ENCODE measurements at regions not wholly inside any gene's neighbourhood (a gene's known extent, or its start where the extent isn't known, plus 50 kb on each side); places are given as distances from the start of the nearest gene placed in this dataset.
"Not testable (repeated sequence)": the region's sequence is repeated elsewhere in the genome, so short reads cannot be mapped to it uniquely, and the experiment has no call there.

DNA sequence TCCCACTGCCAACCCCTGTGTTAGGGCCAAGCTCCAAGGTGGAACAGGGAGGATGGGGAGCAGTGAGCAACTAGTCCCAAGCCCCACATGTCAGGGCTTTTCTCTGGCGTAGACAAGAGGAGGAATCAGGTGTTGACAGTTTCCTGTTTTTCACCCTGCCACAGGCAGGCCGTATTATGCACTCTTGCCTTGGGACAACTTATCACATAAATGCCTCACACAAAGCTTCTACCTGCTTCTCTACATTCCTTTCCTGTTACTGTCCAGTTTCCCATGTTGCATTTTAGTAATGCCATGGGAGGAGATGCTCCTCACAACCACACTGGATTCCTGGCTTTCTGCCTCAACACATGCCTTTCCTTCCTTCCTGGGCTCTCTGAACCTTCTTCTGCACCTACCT lies 381.2 kb upstream of the ATP11B start:
- H3K9ac ChIP-seq (ENCODE audit: low read length): no peak overlapping the region
- no peaks in the 10 kb centered on the region for H3K4me1 ChIP-seq (ENCODE audit: insufficient read depth, low read length)
- H3K27me3 ChIP-seq (ENCODE audit: control insufficient read depth in 1 of 2, insufficient read depth in 2 of 2, low read length in 2 of 2): no peaks in the 10 kb centered on the region
- H3K9me3 ChIP-seq (ENCODE audit: low read length): no peaks in the 10 kb centered on the region
- no peak overlapping the region for H3K27ac ChIP-seq (ENCODE audit: low read depth, low read length)
- H3K4me3 ChIP-seq (ENCODE audit: low read depth in 1 of 2, low read length in 2 of 2): no peak overlapping the region
- no peaks in the 10 kb centered on the region for H3K36me3 ChIP-seq (ENCODE audit: insufficient read depth, low read length)

DNA sequence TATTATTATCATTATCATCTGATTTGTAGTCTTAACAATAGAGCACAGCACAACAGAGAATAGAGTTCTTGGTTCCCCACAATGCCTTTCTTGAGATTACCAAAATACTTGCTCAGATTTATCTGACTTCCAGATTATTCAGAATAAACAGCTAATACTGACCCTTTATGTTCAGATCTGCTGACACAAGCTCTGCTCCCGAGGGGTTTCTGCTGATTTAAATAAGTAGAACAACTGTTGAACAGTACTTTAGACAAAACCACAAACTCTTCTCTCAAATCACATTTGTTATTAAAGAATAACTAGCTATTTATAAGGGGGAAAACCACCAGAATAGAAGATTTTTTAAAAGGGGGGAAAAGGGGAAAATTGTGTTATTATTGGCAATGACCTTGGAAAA lies 380.2 kb upstream of the ATP11B start:
- H3K4me1 ChIP-seq (ENCODE audit: insufficient read depth, low read length): no peaks in the 10 kb centered on the region
- no peaks in the 10 kb centered on the region for H3K27me3 ChIP-seq (ENCODE audit: control insufficient read depth in 1 of 2, insufficient read depth in 2 of 2, low read length in 2 of 2)
- H3K4me3 ChIP-seq (ENCODE audit: low read depth in 1 of 2, low read length in 2 of 2): no peak overlapping the region
- H3K27ac ChIP-seq (ENCODE audit: low read depth, low read length): no peak overlapping the region
- H3K36me3 ChIP-seq (ENCODE audit: insufficient read depth, low read length): no peaks in the 10 kb centered on the region
- H3K9ac ChIP-seq (ENCODE audit: low read length): no peak overlapping the region
- no peaks in the 10 kb centered on the region for H3K9me3 ChIP-seq (ENCODE audit: low read length)

DNA sequence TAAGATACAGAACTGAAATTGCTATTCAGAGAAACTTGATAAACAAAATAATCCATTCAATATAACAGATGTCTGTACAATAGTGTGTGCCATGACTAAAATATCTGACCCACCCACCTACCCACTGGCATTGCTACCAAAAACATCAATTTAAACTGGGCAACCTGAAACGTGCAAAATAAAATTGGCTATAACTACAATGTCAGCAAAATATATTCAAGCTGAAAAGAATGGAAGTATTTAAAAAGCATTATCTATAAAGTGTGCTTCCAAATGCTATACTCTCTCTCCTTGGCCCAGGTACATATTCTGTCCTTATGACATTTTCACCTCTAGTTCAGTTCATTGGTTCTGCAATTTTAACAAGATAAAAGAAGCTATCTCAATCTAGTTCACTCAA lies 379.6 kb upstream of the ATP11B start:
- H3K27ac ChIP-seq (ENCODE audit: low read depth, low read length): no peak overlapping the region
- no peak overlapping the region for H3K9ac ChIP-seq (ENCODE audit: low read length)
- H3K4me1 ChIP-seq (ENCODE audit: insufficient read depth, low read length): no peaks in the 10 kb centered on the region
- no peaks in the 10 kb centered on the region for H3K36me3 ChIP-seq (ENCODE audit: insufficient read depth, low read length)
- no peaks in the 10 kb centered on the region for H3K9me3 ChIP-seq (ENCODE audit: low read length)
- H3K4me3 ChIP-seq (ENCODE audit: low read depth in 1 of 2, low read length in 2 of 2): no peak overlapping the region
- H3K27me3 ChIP-seq (ENCODE audit: control insufficient read depth in 1 of 2, insufficient read depth in 2 of 2, low read length in 2 of 2): no peaks in the 10 kb centered on the region

DNA sequence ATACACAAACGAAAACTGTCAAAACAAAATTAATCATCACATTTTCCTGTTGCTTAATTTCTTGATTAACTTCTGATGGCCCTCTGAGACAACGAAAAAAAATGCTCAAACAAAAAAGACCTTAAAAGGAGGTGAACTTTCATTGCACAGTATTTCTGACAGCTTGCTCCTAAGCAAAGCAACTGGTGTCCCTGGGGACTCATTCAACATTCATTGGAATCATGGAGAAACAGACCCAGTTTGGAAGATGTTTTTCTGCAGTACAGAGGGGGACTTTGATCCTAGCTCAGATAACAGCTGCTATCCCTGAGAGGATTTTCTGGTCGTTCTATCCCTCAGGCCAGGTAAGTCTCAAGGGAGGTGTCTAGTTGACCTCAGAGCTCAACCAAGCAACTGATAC lies 378.7 kb upstream of the ATP11B start:
- no peaks in the 10 kb centered on the region for H3K4me1 ChIP-seq (ENCODE audit: insufficient read depth, low read length)

DNA sequence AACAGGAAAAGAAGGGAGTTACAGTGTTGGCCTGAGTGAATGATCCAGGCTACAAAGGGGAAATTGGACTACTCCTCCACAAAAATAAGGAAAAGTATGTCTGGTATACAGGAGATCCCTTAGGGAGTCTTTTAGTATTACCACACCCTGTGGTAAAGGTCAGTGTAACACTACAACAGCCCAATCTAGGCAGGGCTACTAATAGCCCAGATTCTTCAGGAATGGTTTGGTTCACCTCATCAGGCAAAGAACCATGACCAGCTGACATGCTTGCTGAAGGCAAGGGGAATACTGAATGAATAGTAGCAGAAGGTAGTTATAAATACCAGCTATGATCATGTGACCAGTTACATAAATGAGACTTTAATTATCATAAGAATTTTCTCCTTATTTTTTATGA lies 372.6 kb upstream of the ATP11B start:
- H3K27me3 ChIP-seq (ENCODE audit: control insufficient read depth in 1 of 2, insufficient read depth in 2 of 2, low read length in 2 of 2): no peaks in the 10 kb centered on the region
- no peak overlapping the region for H3K27ac ChIP-seq (ENCODE audit: low read depth, low read length)
- no peak overlapping the region for H3K9ac ChIP-seq (ENCODE audit: low read length)
- H3K9me3 ChIP-seq (ENCODE audit: low read length): no peaks in the 10 kb centered on the region
- H3K4me3 ChIP-seq (ENCODE audit: low read depth in 1 of 2, low read length in 2 of 2): no peak overlapping the region
- H3K4me1 ChIP-seq (ENCODE audit: insufficient read depth, low read length): no peaks in the 10 kb centered on the region
- no peaks in the 10 kb centered on the region for H3K36me3 ChIP-seq (ENCODE audit: insufficient read depth, low read length)

More for the DNA sequence above, 378.7 kb upstream of the ATP11B start:
- H3K36me3 ChIP-seq (ENCODE audit: insufficient read depth, low read length): no peaks in the 10 kb centered on the region
- no peak overlapping the region for H3K9ac ChIP-seq (ENCODE audit: low read length)
- no peaks in the 10 kb centered on the region for H3K9me3 ChIP-seq (ENCODE audit: low read length)
- H3K4me3 ChIP-seq (ENCODE audit: low read depth in 1 of 2, low read length in 2 of 2): no peak overlapping the region
- no peak overlapping the region for H3K27ac ChIP-seq (ENCODE audit: low read depth, low read length)
- H3K27me3 ChIP-seq (ENCODE audit: control insufficient read depth in 1 of 2, insufficient read depth in 2 of 2, low read length in 2 of 2): no peaks in the 10 kb centered on the region

DNA sequence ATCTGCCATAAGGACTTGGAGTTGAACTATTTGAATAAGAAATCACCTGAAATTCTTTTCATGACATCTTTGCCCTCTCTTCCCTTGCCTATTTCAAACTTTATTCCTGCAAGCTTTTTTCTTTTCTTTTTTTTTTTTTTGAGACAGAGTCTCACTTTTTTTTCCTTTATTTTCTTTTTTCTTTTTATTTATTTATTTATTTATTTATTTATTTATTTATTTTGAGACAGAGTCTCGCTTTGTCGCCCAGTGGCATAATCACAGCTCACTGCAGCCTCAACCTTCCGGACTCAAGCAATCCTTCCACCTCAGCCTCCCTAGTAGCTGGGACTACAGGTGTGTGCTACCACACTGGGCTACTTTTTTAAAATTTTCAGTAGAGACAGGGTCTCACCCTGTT lies 369.3 kb upstream of the ATP11B start:
- H3K27me3 ChIP-seq (ENCODE audit: control insufficient read depth in 1 of 2, insufficient read depth in 2 of 2, low read length in 2 of 2): no peaks in the 10 kb centered on the region
- no peaks in the 10 kb centered on the region for H3K36me3 ChIP-seq (ENCODE audit: insufficient read depth, low read length)
- no peak overlapping the region for H3K9ac ChIP-seq (ENCODE audit: low read length)
- no peaks in the 10 kb centered on the region for H3K4me1 ChIP-seq (ENCODE audit: insufficient read depth, low read length)
- H3K4me3 ChIP-seq (ENCODE audit: low read depth in 1 of 2, low read length in 2 of 2): no peak overlapping the region
- no peaks in the 10 kb centered on the region for H3K9me3 ChIP-seq (ENCODE audit: low read length)
- no peak overlapping the region for H3K27ac ChIP-seq (ENCODE audit: low read depth, low read length)

DNA sequence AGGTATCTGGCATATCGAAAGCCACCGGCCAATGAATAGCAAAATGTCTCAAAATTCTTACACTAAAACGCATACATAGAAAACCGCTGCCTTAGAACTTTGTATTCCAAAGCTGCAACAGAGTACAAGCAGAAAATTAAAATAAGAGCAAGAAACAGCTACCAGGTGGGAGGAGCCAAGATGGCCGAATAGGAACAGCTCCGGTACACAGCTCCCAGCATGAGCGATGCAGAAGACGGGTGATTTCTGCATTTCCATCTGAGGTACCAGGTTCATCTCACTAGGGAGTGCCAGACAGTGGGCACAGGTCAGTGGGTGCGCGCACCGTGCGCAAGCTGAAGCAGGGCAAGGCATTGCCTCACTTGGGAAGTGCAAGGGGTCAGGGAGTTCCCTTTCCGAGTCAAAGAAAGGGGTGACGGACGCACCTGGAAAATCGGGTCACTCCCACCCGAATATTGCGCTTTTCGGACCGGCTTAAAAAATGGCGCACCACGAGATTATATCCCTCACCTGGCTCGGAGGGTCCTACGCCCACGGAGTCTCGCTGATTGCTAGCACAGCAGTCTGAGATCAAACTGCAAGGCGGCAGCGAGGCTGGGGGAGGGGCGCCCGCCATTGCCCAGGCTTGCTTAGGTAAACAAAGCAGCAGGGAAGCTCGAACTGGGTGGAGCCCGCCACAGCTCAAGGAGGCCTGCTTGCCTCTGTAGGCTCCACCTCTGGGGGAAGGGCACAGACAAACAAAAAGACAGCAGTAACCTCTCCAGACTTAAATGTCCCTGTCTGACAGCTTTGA lies 367.2 kb upstream of the ATP11B start:
- H3K9ac ChIP-seq (ENCODE audit: low read length); H3K4me1 ChIP-seq (ENCODE audit: insufficient read depth, low read length); H3K36me3 ChIP-seq (ENCODE audit: insufficient read depth, low read length); H3K9me3 ChIP-seq (ENCODE audit: low read length); H3K27ac ChIP-seq (ENCODE audit: low read depth, low read length); H3K4me3 ChIP-seq (ENCODE audit: low read depth in 1 of 2, low read length in 2 of 2); H3K27me3 ChIP-seq (ENCODE audit: control insufficient read depth in 1 of 2, insufficient read depth in 2 of 2, low read length in 2 of 2): not testable (repeated sequence)

DNA sequence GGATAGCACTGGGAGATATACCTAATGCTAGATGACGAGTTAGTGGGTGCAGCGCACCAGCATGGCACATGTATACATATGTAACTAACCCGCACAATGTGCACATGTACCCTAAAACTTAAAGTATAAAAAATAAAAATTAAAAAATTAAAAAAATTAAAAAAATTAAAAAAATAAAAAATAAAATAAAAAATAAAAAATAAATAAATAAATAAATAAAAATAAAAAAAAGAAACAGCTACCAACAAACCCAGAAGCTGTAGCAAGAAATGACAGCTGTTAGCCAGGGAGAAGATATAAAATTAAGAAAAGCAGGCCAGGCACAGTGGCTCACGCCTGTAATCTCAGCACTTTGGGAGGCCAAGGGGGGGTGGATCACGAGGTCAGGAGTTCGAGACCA lies 361.3 kb upstream of the ATP11B start:
- H3K4me1 ChIP-seq (ENCODE audit: insufficient read depth, low read length); H3K9ac ChIP-seq (ENCODE audit: low read length); H3K27me3 ChIP-seq (ENCODE audit: control insufficient read depth in 1 of 2, insufficient read depth in 2 of 2, low read length in 2 of 2); H3K36me3 ChIP-seq (ENCODE audit: insufficient read depth, low read length); H3K4me3 ChIP-seq (ENCODE audit: low read depth in 1 of 2, low read length in 2 of 2); H3K9me3 ChIP-seq (ENCODE audit: low read length); H3K27ac ChIP-seq (ENCODE audit: low read depth, low read length): not testable (repeated sequence)

DNA sequence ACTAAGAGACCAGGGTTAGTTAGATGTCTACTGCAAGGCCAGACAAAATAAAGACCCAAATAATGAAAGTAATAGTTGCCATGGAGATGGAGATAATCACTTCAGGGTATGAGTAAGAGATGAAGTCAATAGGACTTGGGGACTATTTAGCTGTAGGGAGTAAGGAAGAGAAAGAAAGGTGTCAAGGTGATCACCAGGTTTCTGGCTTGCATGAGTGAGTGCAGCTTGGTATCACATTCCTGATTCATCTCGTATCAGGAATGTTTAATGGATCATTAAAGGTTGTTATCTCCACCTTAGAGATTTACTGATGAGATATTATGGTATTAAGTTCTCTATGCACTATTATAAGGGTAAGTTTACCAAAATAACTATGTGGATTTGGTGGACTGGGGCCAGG lies 357.4 kb upstream of the ATP11B start:
- H3K36me3 ChIP-seq (ENCODE audit: insufficient read depth, low read length): no peaks in the 10 kb centered on the region

DNA sequence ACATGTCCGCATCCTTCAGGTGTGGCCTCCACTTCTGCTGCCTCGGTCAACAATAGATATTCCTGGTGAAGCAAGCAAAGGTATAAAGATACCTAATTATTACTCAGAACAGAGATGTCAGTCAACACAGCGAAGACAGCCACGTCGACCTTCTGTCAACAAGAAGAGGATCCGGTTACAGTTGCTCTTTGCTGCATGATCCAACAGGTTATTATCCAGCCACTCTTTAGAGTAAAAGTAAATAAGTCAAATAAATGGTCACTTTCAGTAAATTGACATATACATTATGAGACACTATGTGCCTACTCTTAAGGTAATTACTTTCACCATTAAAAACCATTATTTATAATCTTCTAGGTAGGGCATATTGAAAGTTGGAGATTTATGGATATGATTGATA lies 356.8 kb upstream of the ATP11B start:
- Histone ChIP-seq H3K36me3 (ENCODE audit: insufficient read depth, low read length) (no peaks in the 10 kb centered on the region), H3K27me3 (ENCODE audit: control insufficient read depth in 1 of 2, insufficient read depth in 2 of 2, low read length in 2 of 2) (no peaks in the 10 kb centered on the region), H3K4me3 (ENCODE audit: low read depth in 1 of 2, low read length in 2 of 2) (no peak overlapping the region), H3K9ac (ENCODE audit: low read length) (no peak overlapping the region), H3K27ac (ENCODE audit: low read depth, low read length) (no peak overlapping the region), H3K9me3 (ENCODE audit: low read length) (no peaks in the 10 kb centered on the region), H3K4me1 (ENCODE audit: insufficient read depth, low read length) (no peaks in the 10 kb centered on the region)

More for the DNA sequence above, 357.4 kb upstream of the ATP11B start:
- no peak overlapping the region for H3K9ac ChIP-seq (ENCODE audit: low read length)
- H3K4me3 ChIP-seq (ENCODE audit: low read depth in 1 of 2, low read length in 2 of 2): no peak overlapping the region
- H3K9me3 ChIP-seq (ENCODE audit: low read length): no peaks in the 10 kb centered on the region
- H3K27ac ChIP-seq (ENCODE audit: low read depth, low read length): no peak overlapping the region
- H3K27me3 ChIP-seq (ENCODE audit: control insufficient read depth in 1 of 2, insufficient read depth in 2 of 2, low read length in 2 of 2): no peaks in the 10 kb centered on the region
- H3K4me1 ChIP-seq (ENCODE audit: insufficient read depth, low read length): no peaks in the 10 kb centered on the region

DNA sequence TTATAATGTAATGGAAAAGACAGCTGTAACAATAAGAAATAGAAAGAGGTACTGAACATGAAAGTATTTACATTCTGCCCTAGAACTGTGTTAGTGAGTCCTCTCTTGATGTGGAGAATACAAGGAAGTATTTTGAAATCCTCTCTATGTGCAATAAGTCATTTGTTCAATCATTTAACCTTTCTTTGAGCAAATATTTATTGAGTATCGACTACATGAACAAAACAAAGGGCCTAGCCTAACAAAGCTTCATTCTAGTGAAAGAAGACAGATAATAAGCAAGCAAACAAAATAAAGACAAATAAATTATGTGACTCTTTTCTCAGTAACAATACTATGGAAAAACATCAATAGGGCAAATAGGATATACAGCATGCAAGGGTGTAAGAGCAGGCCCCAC lies 354.9 kb upstream of the ATP11B start:
- Histone ChIP-seq H3K36me3 (ENCODE audit: insufficient read depth, low read length) (no peaks in the 10 kb centered on the region), H3K27ac (ENCODE audit: low read depth, low read length) (no peak overlapping the region), H3K27me3 (ENCODE audit: control insufficient read depth in 1 of 2, insufficient read depth in 2 of 2, low read length in 2 of 2) (no peaks in the 10 kb centered on the region), H3K9ac (ENCODE audit: low read length) (no peak overlapping the region), H3K4me1 (ENCODE audit: insufficient read depth, low read length) (no peaks in the 10 kb centered on the region), H3K9me3 (ENCODE audit: low read length) (no peaks in the 10 kb centered on the region), H3K4me3 (ENCODE audit: low read depth in 1 of 2, low read length in 2 of 2) (no peak overlapping the region)

DNA sequence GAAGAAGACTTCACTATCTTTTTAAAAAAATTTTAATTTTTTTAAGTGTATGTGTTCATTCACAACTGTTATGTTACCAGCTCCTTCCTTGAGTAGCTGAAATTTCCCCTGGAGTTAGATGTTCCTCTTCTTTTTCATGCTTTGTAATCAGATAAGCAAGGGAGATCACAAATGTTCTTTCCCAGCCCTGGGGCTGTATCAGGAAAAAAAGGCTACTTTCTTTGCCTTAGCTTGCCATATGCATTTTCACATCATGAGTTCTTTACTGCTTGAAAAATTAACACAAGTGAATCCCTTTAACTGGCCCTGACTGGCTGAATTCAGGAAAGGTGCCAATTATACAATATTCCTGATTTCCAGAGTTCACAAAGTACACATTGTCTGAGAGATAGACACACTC lies 353.2 kb upstream of the ATP11B start:
- Histone ChIP-seq H3K4me3 (ENCODE audit: low read depth in 1 of 2, low read length in 2 of 2) (no peak overlapping the region), H3K36me3 (ENCODE audit: insufficient read depth, low read length) (no peaks in the 10 kb centered on the region), H3K9ac (ENCODE audit: low read length) (no peak overlapping the region), H3K27me3 (ENCODE audit: control insufficient read depth in 1 of 2, insufficient read depth in 2 of 2, low read length in 2 of 2) (no peaks in the 10 kb centered on the region), H3K4me1 (ENCODE audit: insufficient read depth, low read length) (no peaks in the 10 kb centered on the region), H3K27ac (ENCODE audit: low read depth, low read length) (no peak overlapping the region), H3K9me3 (ENCODE audit: low read length) (no peaks in the 10 kb centered on the region)
